SK-N-SH (cell line): ENCODE measurements at regions not wholly inside any gene's neighbourhood (a gene's known extent, or its start where the extent isn't known, plus 50 kb on each side); places are given as distances from the start of the nearest gene placed in this dataset.

Experiments
- CTCF ChIA-PET: fragments of 300-600, 350-600 bp; formaldehyde crosslinking; extraction: SDS; loops from one replicate; lab custom pipeline; 2021; lab: Yijun Ruan, JAX
- POLR2A ChIA-PET: fragments of 350-600 bp; sonication (Branson Sonifier 250); formaldehyde crosslinking; extraction: SDS; loops from one replicate; lab custom pipeline; 2020; ENCODE audit warnings: antibody characterized with exemption, inconsistent platforms; lab: Yijun Ruan, JAX
- DNase-seq: peaks from one replicate; pipeline ENCODE4 v3.0.0; 2012
- H2AFZ ChIP-seq: fragments of 200-600 bp; sonication (generic); 2 replicates; pipeline ENCODE4 v1.8.1; 2016; ENCODE audit warnings: antibody characterized with exemption, mild to moderate bottlenecking, low read depth
- H3F3A ChIP-seq: fragments of 200-600 bp; sonication (generic); replicated peaks from 2 replicates; pipeline ENCODE3; 2016; ENCODE audit warnings: antibody characterized with exemption, mild to moderate bottlenecking; ENCODE audit not compliant: insufficient read depth
- H3K27ac ChIP-seq, 2 experiments: fragments of 200-500 bp in 1 of 2; fragments of 200-600 bp in 1 of 2; sonication (Bioruptor generic) in 1 of 2; sonication (generic), shearing (Covaris generic) in 1 of 2; 2 replicates each; pipeline versions ENCODE4 v1.5.1 to v1.6.1; 2014 to 2016; ENCODE audit warnings: low read depth in 2 of 2, inconsistent platforms in 1 of 2, low read length in 1 of 2, mild to moderate bottlenecking in 1 of 2, mixed read lengths in 1 of 2
- H3K27me3 ChIP-seq: fragments of 200-600 bp; sonication (generic), shearing (Covaris generic); 2 replicates; pipeline ENCODE4 v1.6.1; 2016; ENCODE audit warnings: mixed run types; ENCODE audit not compliant: insufficient read depth
- H3K36me3 ChIP-seq, 2 experiments: fragments of 200-500 bp in 1 of 2; fragments of 200-600 bp in 1 of 2; sonication (Bioruptor generic) in 1 of 2; sonication (generic) in 1 of 2; replicated peaks in 1 of 2; 2 replicates each; pipeline versions ENCODE3 to v1.5.1; 2014 to 2016; ENCODE audit warnings: low read length in 1 of 2, mild to moderate bottlenecking in 1 of 2; ENCODE audit not compliant: insufficient read depth in 2 of 2, control insufficient read depth in 1 of 2
- H3K4me1 ChIP-seq, 2 experiments: fragments of 200-500 bp in 1 of 2; fragments of 200-600 bp in 1 of 2; sonication (Bioruptor generic) in 1 of 2; sonication (generic), shearing (Covaris generic) in 1 of 2; 2 replicates each; pipeline versions ENCODE4 v1.5.1 to v1.6.1; 2014 to 2016; ENCODE audit warnings: low read depth in 1 of 2, low read length in 1 of 2, mixed run types in 1 of 2; ENCODE audit not compliant: insufficient read depth in 2 of 2, control insufficient read depth in 1 of 2
- H3K4me2 ChIP-seq: fragments of 200-600 bp; sonication (generic), shearing (Covaris generic); 2 replicates; pipeline ENCODE4 v1.6.1; 2017; ENCODE audit warnings: mixed run types
- H3K4me3 ChIP-seq, 2 experiments: fragments of 200-500 bp in 1 of 2; fragments of 200-600 bp in 1 of 2; sonication (Bioruptor generic) in 1 of 2; sonication (generic), shearing (Covaris generic) in 1 of 2; 2 replicates each; pipeline versions ENCODE4 v1.5.1 to v1.8.1; 2014 to 2016; ENCODE audit warnings: low read depth in 2 of 2, inconsistent platforms in 1 of 2, low read length in 1 of 2, mild to moderate bottlenecking in 1 of 2, mixed read lengths in 1 of 2, moderate library complexity in 1 of 2
- H3K79me2 ChIP-seq: fragments of 200-600 bp; sonication (generic); 2 replicates; pipeline ENCODE4 v1.8.1; 2017; ENCODE audit warnings: mild to moderate bottlenecking; ENCODE audit not compliant: insufficient read depth
- H3K9ac ChIP-seq: fragments of 200-600 bp; sonication (generic); 2 replicates; pipeline ENCODE4 v1.6.1; 2017; ENCODE audit warnings: mixed run types
- H3K9me2 ChIP-seq: fragments of 200-600 bp; sonication (generic); 2 replicates; pipeline ENCODE4 v1.6.1; 2017; ENCODE audit warnings: mixed run types
- H3K9me3 ChIP-seq: fragments of 200-600 bp; sonication (generic); 2 replicates; pipeline ENCODE4 v1.6.1; 2017; ENCODE audit warnings: mixed run types, mild to moderate bottlenecking, moderate library complexity
- H4K20me1 ChIP-seq: fragments of 200-600 bp; sonication (generic); 2 replicates; pipeline ENCODE4 v1.6.1; 2017; ENCODE audit warnings: mild to moderate bottlenecking, mixed run types; ENCODE audit not compliant: insufficient read depth
- CTCF ChIP-seq: fragments of 200-600 bp; sonication (generic); IDR thresholded peaks from 2 replicates; pipeline ENCODE4 v1.6.1; 2017; ENCODE audit warnings: antibody characterized with exemption, mild to moderate bottlenecking, moderate library complexity
- ELF1 ChIP-seq: IDR thresholded peaks from 2 replicates; pipeline ENCODE4 v1.4.0; 2012
- EP300 ChIP-seq, 2 experiments: IDR thresholded peaks; 2 replicates each; pipeline versions ENCODE4 v1.4.0 to v1.6.1; 2012; ENCODE audit warnings: borderline replicate concordance in 1 of 2, low read depth in 1 of 2, low read length in 1 of 2
- EZH2phosphoT487 ChIP-seq: fragments of 200-600 bp; sonication (generic); IDR thresholded peaks from 2 replicates; pipeline ENCODE4 v1.6.1; 2017; ENCODE audit warnings: low read depth, mixed run types, mild to moderate bottlenecking, antibody characterized with exemption, moderate library complexity, borderline replicate concordance
- FOXJ3 ChIP-seq: sonication (generic); formaldehyde crosslinking; IDR thresholded peaks from 2 replicates; pipeline ENCODE4 v1.5.1; 2020; ENCODE audit warnings: mild to moderate bottlenecking, missing genetic modification reagents
- GATA2 ChIP-seq: sonication (generic); formaldehyde crosslinking; IDR thresholded peaks from 2 replicates; pipeline ENCODE4 v1.5.0; 2020; ENCODE audit warnings: mild to moderate bottlenecking, missing genetic modification reagents
- MXI1 ChIP-seq: IDR thresholded peaks from 2 replicates; pipeline ENCODE4 v1.6.1; 2012; ENCODE audit warnings: mild to moderate bottlenecking, low read depth, low read length, improper control_type of control experiment
- NFIC ChIP-seq: IDR thresholded peaks from 2 replicates; pipeline ENCODE4 v1.4.0; 2012; ENCODE audit warnings: borderline replicate concordance
- NRF1 ChIP-seq: IDR thresholded peaks from 2 replicates; pipeline ENCODE4 v1.6.1; 2012; ENCODE audit warnings: low read depth, mild to moderate bottlenecking, low read length
- PBX3 ChIP-seq: IDR thresholded peaks from 2 replicates; pipeline ENCODE4; 2012
- RAD21 ChIP-seq: IDR thresholded peaks from 2 replicates; pipeline ENCODE4 v1.6.1; 2012; ENCODE audit warnings: mild to moderate bottlenecking, low read length
- TEAD4 ChIP-seq: IDR thresholded peaks from 2 replicates; pipeline ENCODE4 v1.4.0; 2012; ENCODE audit warnings: mild to moderate bottlenecking, borderline replicate concordance; ENCODE audit not compliant: insufficient read depth
- USF1 ChIP-seq: IDR thresholded peaks from 2 replicates; pipeline ENCODE4 v1.4.0; 2012; ENCODE audit warnings: low read depth, borderline replicate concordance
- USF2 ChIP-seq: fragments of 150-350 bp; IDR thresholded peaks from 2 replicates; pipeline ENCODE4 v1.6.1; 2017; ENCODE audit warnings: antibody characterized with exemption, low read length, low read depth, borderline replicate concordance
- YY1 ChIP-seq: IDR thresholded peaks from 2 replicates; pipeline ENCODE4 v1.4.0; 2012; ENCODE audit warnings: low read depth, mild to moderate bottlenecking
- WGBS: methylation state at CpG from one replicate; pipeline ENCODE4 v1.1.6; 2017; ENCODE audit warnings: low lambda C conversion rate; 5-methylcytosine and 5-hydroxymethylcytosine counted together
- small RNA-seq, 7 experiments: library from RNA; depleted of rRNA; stranded (forward); fragments of <200 nt; gene quantifications; one replicate each; pipeline ENCODE3, GENCODE V24; 2012

- POLR2A ChIA-PET: no interaction called here
- H3K9ac ChIP-seq: no peak overlapping the region
- no peak overlapping the region for H2AFZ ChIP-seq
- H3K79me2 ChIP-seq: no peaks in the 10 kb centered on the region
- H4K20me1 ChIP-seq: no peaks in the 10 kb centered on the region
- H3F3A ChIP-seq: no peaks in the 10 kb centered on the region
- H3K4me3 ChIP-seq: no peak overlapping the region
- H3K36me3 ChIP-seq: no peaks in the 10 kb centered on the region
- H3K9me3 ChIP-seq: no peaks in the 10 kb centered on the region
- no peaks in the 10 kb centered on the region for H3K9me2 ChIP-seq
- no peaks in the 10 kb centered on the region for H3K4me1 ChIP-seq
- no peak overlapping the region for H3K4me2 ChIP-seq
- H3K27me3 ChIP-seq: peaks cover 7% of the 10 kb centered on the region; the same call in 1 of the 2 replicates
- DNase-seq: no peak
- H3K27ac ChIP-seq: no peak overlapping the region
- TF ChIP-seq ELF1 (no peak), NRF1 (no peak), EP300 (IDR thresholded peaks at IDR 0.05; ENCODE audit: borderline replicate concordance in 1 of 2, low read depth in 1 of 2, low read length in 1 of 2) (no peak), MXI1 (no peak), YY1 (no peak), PBX3 (no peak), NFIC (no peak), RAD21 (no peak), USF1 (no peak), EZH2phosphoT487 (no peak), CTCF (no peak), FOXJ3 (CRISPR knock-in tag) (no peak), USF2 (no peak), TEAD4 (no peak), GATA2 (CRISPR knock-in tag) (no peak)
- TF ChIP-seq, all 33 proteins: peak for 0
- CTCF ChIA-PET: interaction anchor here (1.7 kb wide), 1 partner anchor 210 kb away, joined by 5 read pairs; no protein-coding TSS in a partner anchor
- 22% methylated on average over 8 of the region's 8 CpGs for WGBS
Measured at GRCh38 chrX:134186362-134187121, 50.4 kb upstream of the CCDC160 start.

Small RNA genes lying in the stretch of these regions (small RNA-seq; reads per million reads assigned to genes)
- gene RF00019 (0 reads per million in 7 experiments), gene TIMM8BP2 (0 to 0.21 (median 0) reads per million in 7 experiments)
